Heart right ventricle (tissue), 16 donors: ENCODE measurements at regions not wholly inside any gene's neighbourhood (a gene's known extent, or its start where the extent isn't known, plus 50 kb on each side); places are given as distances from the start of the nearest gene placed in this dataset.

Source experiments
- ATAC-seq, 8 donors: fragments of 200-7000 bp; cut with Tn5 transposase; one replicate each; pipeline ENCODE4 v1.9.1; 2020; ENCODE audit warnings: mild to moderate bottlenecking in 8 of 8, moderate library complexity in 8 of 8, moderate number of reproducible peaks in 1 of 8
- DNase-seq, 2 donors: peaks; one replicate each; pipeline ENCODE4 v3.0.0-alpha.2; 2020
- H3K27ac ChIP-seq, 10 donors: fragments of 200-600 bp; sonication (generic) in 2 of 10; one replicate each; pipeline versions ENCODE4 v1.5.0 to v1.8.0; 2020 to 2022; ENCODE audit warnings: mild to moderate bottlenecking in 3 of 10
- H3K27me3 ChIP-seq, 7 donors: fragments of 200-600 bp; one replicate each; pipeline ENCODE4 v1.8.0; 2021 to 2022; ENCODE audit warnings: mild to moderate bottlenecking in 2 of 7
- H3K36me3 ChIP-seq, 9 donors: fragments of 200-600 bp; sonication (generic) in 1 of 9; one replicate each; pipeline versions ENCODE4 v1.5.0 to v1.8.0; 2020 to 2022; ENCODE audit warnings: mild to moderate bottlenecking in 2 of 9
- H3K4me1 ChIP-seq, 9 donors: fragments of 200-600 bp; sonication (generic) in 1 of 9; one replicate each; pipeline versions ENCODE4 v1.5.0 to v1.8.0; 2020 to 2022; ENCODE audit warnings: mild to moderate bottlenecking in 4 of 9
- H3K4me3 ChIP-seq, 10 donors: fragments of 200-600 bp; sonication (generic) in 2 of 10; one replicate each; pipeline versions ENCODE4 v1.5.0 to v1.8.0; 2020 to 2022; ENCODE audit warnings: mild to moderate bottlenecking in 7 of 10, moderate library complexity in 2 of 10
- H3K9me3 ChIP-seq, 11 donors: fragments of 200-600 bp in 10 of 11; sonication (generic) in 2 of 11; one replicate each; pipeline versions ENCODE4 v1.5.0 to v1.8.0; 2013 to 2022; ENCODE audit warnings: mild to moderate bottlenecking in 2 of 11, control low read depth in 1 of 11, moderate library complexity in 1 of 11
- CTCF ChIP-seq, 9 donors: fragments of 200-600 bp; sonication (generic) in 2 of 9; IDR thresholded peaks; one replicate each; pipeline versions ENCODE4 v1.5.0 to v1.8.0; 2021 to 2022; ENCODE audit warnings: antibody characterized with exemption in 9 of 9, mild to moderate bottlenecking in 5 of 9, moderate library complexity in 1 of 9
- WGBS, 2 donors: extraction: QIAGEN DNeasy Blood & Tissue Kit; methylation state at CpG; one replicate each; pipeline ENCODE4 v1.1.7; 2013; ENCODE audit warnings: inconsistent platforms in 1 of 2; 5-methylcytosine and 5-hydroxymethylcytosine counted together
- intact Hi-C, 10 donors: fragments of 100-400 bp; cut with DNase I; formaldehyde crosslinking; loops; one replicate each; pipeline versions ENCODE4 v1.11.1 to v1.14.2; 2022
- donor health status: Arrhythmogenic right ventricular cardiomyopathy.
- donor health status: ischemic (EF 13 %, LVEDD 7.1; RV severe dilation, severe dysfunction).
- donor health status: healthy with polysubstance abuse.
- donor health status: DM: no; HTN: yes; CAD: no.
- donor health status: DM: no; HTN: no; CAD: no.
- donor health status: ischemic (EF 25% LVEDD 6.9; RV normal size, moderate dysfunction).
- donor health status: ischemic (EF 25% LVEDD 5.7; RV mildly dilated, moderate dysfunction).
- donor health status: healthy.
- donor health status: DM: yes; HTN: yes; CAD: no.
- donor health status: Ischemic cardiomyopathy.
- donor health status: ischemic (EF 35%, LVEDD 5.7; RV mildly dilated, moderate dysfunction).
- donor health status: nonischemic (EF 11% LVEDD 7.7; RV severe dilation, severe dysfunction).
- donor health status: DM: yes; HTN: yes; CAD: no.
- donor health status: PGD.
- donor health status: ischemic (EF 29% LVEDD 5.4; RV normal size, mild dysfunction).
- donor health status: nonischemic (EF 23%, LVEDD 6.1; RV moderate dilation, normal function).

- intact Hi-C loops, result no loop called here
- Histone ChIP-seq H3K4me3 (no peak overlapping the region), H3K27me3 (no peaks in the 10 kb centered on the region), H3K27ac (no peak overlapping the region), H3K9me3 (no peaks in the 10 kb centered on the region), H3K36me3 (no peaks in the 10 kb centered on the region), H3K4me1 (no peaks in the 10 kb centered on the region)
- peak in 6 of 9 donors; percentile 16 to 44 (median 22) for TF ChIP-seq CTCF (IDR thresholded peaks at IDR 0.05)
- 70 to 75% methylated on average over 5 of the region's 5 CpGs for WGBS, 2 donors
- DNase-seq, result no peak
- ATAC-seq, result no peak
Measured at GRCh38 chr4:29081234-29081955, 1638.8 kb upstream of the PCDH7 start.

GRCh38 chr4:29082684-29083083 lies 1637.5 kb upstream of the PCDH7 start:
- WGBS, 2 donors, result 74 to 78% methylated on average over 5 of the region's 5 CpGs
- ATAC-seq (no peak), DNase-seq (no peak)
- Histone ChIP-seq H3K27ac (no peak overlapping the region), H3K4me1 (no peaks in the 10 kb centered on the region), H3K9me3 (no peaks in the 10 kb centered on the region), H3K36me3 (no peaks in the 10 kb centered on the region), H3K27me3 (no peaks in the 10 kb centered on the region), H3K4me3 (no peak overlapping the region)
- TF ChIP-seq CTCF (IDR thresholded peaks at IDR 0.05), result no peak
- intact Hi-C loops, result no loop called here

- H3K4me3 ChIP-seq, result no peak overlapping the region
- DNase-seq, result no peak
- H3K4me1 ChIP-seq, result no peaks in the 10 kb centered on the region
- H3K36me3 ChIP-seq, result no peaks in the 10 kb centered on the region
- no peak for TF ChIP-seq CTCF (IDR thresholded peaks at IDR 0.05)
- no peaks in the 10 kb centered on the region for H3K9me3 ChIP-seq
- ATAC-seq, result no peak
- intact Hi-C loops, result no loop called here
- H3K27me3 ChIP-seq, result no peaks in the 10 kb centered on the region
- H3K27ac ChIP-seq, result no peak overlapping the region
- WGBS, 2 donors, result 92 to 97% methylated on average over 4 of the region's 4 CpGs
Measured at GRCh38 chr4:29085748-29086147, 1634.4 kb upstream of the PCDH7 start.

GRCh38 chr4:29104694-29105093 lies 1615.5 kb upstream of the PCDH7 start:
- no peak for ATAC-seq
- Histone ChIP-seq H3K4me3 (no peak overlapping the region), H3K27ac (no peak overlapping the region), H3K9me3 (no peaks in the 10 kb centered on the region), H3K36me3 (no peaks in the 10 kb centered on the region), H3K27me3 (no peaks in the 10 kb centered on the region), H3K4me1 (no peaks in the 10 kb centered on the region)
- no peak for DNase-seq
- 78 to 79% methylated on average over 3 of the region's 3 CpGs for WGBS, 2 donors
- no peak for TF ChIP-seq CTCF (IDR thresholded peaks at IDR 0.05)
- intact Hi-C loops, result no loop called here
